ENCODE measurements at regions not wholly inside any gene's neighbourhood (a gene's known extent, or its start where the extent isn't known, plus 50 kb on each side); places are given as distances from the start of the nearest gene placed in this dataset.

DNA sequence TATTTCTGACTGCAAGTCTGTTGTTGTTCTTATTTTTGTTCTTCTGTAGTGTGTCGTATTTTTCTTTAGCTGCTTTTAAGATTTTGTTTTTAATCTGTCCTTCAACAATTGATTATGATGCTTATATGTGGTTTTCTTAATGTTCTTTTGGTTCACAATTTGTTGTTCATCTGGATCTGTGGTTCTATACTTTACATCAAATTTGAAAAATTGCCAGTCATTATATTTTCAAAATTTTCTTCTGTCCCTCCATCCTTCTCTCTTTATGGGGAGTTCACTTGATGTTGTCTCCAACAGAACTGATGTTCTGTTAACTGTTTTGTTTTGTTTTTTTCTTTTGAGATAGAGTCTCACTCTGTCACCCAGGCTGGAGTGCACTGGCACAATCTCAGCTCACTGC lies 378.5 kb upstream of the CD180 start:
- H3K27ac ChIP-seq: no peak overlapping the region
- intact Hi-C loops (cut with DNase I; ENCODE audit: low total_unique reads): no loop called here
- no peak for DNase-seq
- no peaks in the 10 kb centered on the region for H3K36me3 ChIP-seq
- no peaks in the 10 kb centered on the region for H3K4me1 ChIP-seq
- no peak overlapping the region for H3K4me3 ChIP-seq
- H3K27me3 ChIP-seq: no peaks in the 10 kb centered on the region
- TF ChIP-seq, protein P1, sequence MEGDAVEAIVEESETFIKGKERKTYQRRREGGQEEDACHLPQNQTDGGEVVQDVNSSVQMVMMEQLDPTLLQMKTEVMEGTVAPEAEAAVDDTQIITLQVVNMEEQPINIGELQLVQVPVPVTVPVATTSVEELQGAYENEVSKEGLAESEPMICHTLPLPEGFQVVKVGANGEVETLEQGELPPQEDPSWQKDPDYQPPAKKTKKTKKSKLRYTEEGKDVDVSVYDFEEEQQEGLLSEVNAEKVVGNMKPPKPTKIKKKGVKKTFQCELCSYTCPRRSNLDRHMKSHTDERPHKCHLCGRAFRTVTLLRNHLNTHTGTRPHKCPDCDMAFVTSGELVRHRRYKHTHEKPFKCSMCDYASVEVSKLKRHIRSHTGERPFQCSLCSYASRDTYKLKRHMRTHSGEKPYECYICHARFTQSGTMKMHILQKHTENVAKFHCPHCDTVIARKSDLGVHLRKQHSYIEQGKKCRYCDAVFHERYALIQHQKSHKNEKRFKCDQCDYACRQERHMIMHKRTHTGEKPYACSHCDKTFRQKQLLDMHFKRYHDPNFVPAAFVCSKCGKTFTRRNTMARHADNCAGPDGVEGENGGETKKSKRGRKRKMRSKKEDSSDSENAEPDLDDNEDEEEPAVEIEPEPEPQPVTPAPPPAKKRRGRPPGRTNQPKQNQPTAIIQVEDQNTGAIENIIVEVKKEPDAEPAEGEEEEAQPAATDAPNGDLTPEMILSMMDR (IDR thresholded peaks at IDR 0.05): no peak
- no peak for TF ChIP-seq POLR2A (IDR thresholded peaks at IDR 0.05)
- H3K9me3 ChIP-seq: no peaks in the 10 kb centered on the region

DNA sequence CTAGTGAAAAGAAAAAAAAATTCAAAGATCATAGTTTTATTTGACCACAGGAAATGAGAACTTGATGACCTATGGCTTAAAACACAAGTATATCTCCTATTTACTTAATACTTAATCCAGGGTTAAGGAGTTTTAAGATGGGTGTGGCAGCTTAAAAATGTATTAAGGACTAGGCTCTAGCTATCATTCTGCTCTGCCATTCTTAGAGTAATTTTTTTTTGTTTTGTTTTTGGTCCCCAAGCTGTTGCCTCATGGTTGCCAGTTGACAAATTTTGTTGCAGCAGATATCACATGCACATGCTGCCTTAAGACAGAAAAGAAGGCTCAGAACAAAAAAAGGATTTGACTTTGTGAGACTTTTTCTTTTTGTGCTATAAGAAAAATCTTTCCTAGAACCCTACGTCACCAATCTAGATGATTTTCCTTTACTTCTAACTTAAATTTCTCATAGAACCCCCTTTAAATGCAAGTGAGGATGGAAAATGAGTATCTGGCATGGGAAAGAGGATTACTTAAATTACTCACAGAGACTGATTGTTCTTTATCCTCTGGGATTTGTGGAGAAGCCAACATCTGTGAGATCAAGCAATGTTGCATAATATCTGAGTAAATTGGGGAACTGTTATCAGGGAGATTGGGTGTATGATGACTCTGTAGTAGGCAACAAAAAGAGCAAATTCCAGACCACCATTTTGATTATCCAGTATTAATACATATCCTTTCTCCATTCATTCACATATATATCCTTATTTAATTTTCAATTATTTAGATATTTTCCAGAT lies 364.7 kb upstream of the CD180 start:
- TF ChIP-seq POLR2A (IDR thresholded peaks at IDR 0.05): no peak
- TF ChIP-seq, protein P1 (IDR thresholded peaks at IDR 0.05): no peak
- DNase-seq: no peak
- no peaks in the 10 kb centered on the region for H3K36me3 ChIP-seq
- H3K4me1 ChIP-seq: no peaks in the 10 kb centered on the region
- peaks cover 0 to 11% of the 10 kb centered on the region in 2 donors for H3K9me3 ChIP-seq
- H3K4me3 ChIP-seq: no peak overlapping the region
- intact Hi-C loops (cut with DNase I; ENCODE audit: low total_unique reads): no loop called here
- H3K27me3 ChIP-seq: no peaks in the 10 kb centered on the region
- no peak overlapping the region for H3K27ac ChIP-seq

DNA sequence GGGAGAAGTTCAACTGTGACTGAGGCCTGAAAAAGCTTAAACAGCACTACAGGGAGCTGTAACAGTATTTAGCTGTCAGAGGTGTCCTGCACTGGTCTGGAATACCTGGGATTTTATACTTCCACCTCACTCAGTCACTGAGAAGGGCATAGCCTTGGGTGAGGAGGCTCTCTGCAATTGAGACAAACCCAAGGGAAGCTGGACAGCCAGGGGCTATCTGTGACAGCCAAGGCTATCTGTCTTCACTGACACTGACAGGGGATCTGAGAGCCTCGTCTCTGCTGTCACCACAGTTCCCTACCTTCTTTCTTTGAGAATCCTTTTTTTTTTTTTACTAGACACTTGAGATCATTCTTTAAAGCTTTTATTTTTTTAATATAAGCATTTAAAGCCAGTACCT lies 356.2 kb upstream of the CD180 start:
- Histone ChIP-seq H3K4me1 (no peaks in the 10 kb centered on the region), H3K27me3 (no peaks in the 10 kb centered on the region), H3K36me3 (no peaks in the 10 kb centered on the region), H3K4me3 (no peak overlapping the region), H3K27ac (no peak overlapping the region), H3K9me3 (no peaks in the 10 kb centered on the region)
- no peak for DNase-seq
- TF ChIP-seq, protein P1 (IDR thresholded peaks at IDR 0.05): no peak
- no peak for TF ChIP-seq POLR2A (IDR thresholded peaks at IDR 0.05)
- intact Hi-C loops (cut with DNase I; ENCODE audit: low total_unique reads): no loop called here

DNA sequence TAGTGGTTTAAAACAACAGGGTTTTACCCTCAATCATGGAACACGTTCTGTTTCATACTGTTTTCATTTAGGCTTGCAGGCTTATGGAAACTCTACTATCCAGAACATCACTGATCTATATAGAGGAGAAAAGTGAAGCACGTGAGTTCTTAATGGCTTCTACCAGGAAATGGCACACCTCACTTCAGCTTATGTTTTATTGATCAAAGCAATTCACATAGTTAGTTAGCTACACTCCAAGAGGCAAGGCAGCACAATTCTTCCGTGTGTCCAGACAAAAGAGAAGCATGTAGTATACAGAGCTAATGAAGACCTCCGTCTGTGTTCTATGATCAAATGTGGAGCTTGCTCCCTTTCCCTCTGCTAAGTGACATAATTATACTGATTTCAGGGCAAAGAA lies 353.3 kb upstream of the CD180 start:
- Histone ChIP-seq H3K27me3 (no peaks in the 10 kb centered on the region), H3K36me3 (no peaks in the 10 kb centered on the region), H3K4me3 (no peak overlapping the region), H3K27ac (no peak overlapping the region), H3K4me1 (no peaks in the 10 kb centered on the region), H3K9me3 (no peaks in the 10 kb centered on the region)
- no peak for TF ChIP-seq POLR2A (IDR thresholded peaks at IDR 0.05)
- TF ChIP-seq, protein P1 (IDR thresholded peaks at IDR 0.05): no peak
- intact Hi-C loops (cut with DNase I; ENCODE audit: low total_unique reads): no loop called here
- DNase-seq: no peak

DNA sequence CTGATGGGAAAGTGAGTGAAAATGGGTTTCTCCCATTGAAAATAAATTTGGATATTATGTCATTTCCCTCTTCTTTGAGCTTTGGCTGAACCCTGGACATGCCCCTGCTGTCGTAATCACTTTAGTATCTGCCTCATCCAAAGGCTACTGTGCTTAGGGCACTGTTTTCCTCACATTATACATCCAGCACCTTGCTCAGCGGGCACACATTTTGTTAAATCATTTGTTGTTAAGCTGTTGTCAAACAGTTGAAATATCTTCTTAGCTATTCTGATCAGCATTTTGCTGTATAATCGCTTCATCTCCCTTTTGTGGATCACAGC lies 352.7 kb upstream of the CD180 start:
- intact Hi-C loops (cut with DNase I; ENCODE audit: low total_unique reads): no loop called here
- DNase-seq: no peak
- H3K36me3 ChIP-seq: no peaks in the 10 kb centered on the region
- H3K27me3 ChIP-seq: no peaks in the 10 kb centered on the region
- no peak overlapping the region for H3K27ac ChIP-seq
- H3K4me3 ChIP-seq: no peak overlapping the region
- no peaks in the 10 kb centered on the region for H3K4me1 ChIP-seq
- H3K9me3 ChIP-seq: no peaks in the 10 kb centered on the region
- TF ChIP-seq, protein P1 (IDR thresholded peaks at IDR 0.05): no peak
- TF ChIP-seq POLR2A (IDR thresholded peaks at IDR 0.05): no peak

All from uterus (tissue), 3 donors.